NCI-H1092 (cell line): ENCODE measurements at regions not wholly inside any gene's neighbourhood (a gene's known extent, or its start where the extent isn't known, plus 50 kb on each side); places are given as distances from the start of the nearest gene placed in this dataset.

Experiments used
- DNase-seq: peaks from one replicate; lab custom pipeline; 2025; lab: John Stamatoyannopoulos, UW

DNA sequence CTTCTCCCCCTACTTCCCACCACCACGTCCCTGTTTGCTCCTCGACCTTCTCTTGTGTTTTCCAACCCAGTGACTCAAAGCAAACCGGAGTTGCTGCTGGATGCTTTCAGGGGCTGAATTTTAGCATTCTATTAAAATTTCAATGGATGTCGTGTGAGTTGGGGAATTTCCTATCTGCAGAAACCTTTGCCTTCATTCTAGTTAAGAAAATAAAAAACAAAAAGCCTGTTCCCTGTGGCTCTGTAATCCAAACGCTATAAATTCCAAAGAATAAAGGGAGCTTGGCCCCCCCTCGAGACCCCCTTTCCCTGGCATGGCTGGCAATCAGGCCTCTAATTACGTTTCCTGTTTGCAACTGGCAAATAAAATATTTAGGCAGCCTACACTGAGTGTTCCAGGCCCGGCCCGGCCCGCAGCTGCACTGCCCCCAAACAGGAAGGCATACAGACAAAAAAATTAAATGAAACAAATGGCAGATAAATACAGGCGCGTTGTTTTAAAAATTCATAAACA lies 139.4 kb upstream of the PPP1R26 start:
- no peak for DNase-seq

DNA sequence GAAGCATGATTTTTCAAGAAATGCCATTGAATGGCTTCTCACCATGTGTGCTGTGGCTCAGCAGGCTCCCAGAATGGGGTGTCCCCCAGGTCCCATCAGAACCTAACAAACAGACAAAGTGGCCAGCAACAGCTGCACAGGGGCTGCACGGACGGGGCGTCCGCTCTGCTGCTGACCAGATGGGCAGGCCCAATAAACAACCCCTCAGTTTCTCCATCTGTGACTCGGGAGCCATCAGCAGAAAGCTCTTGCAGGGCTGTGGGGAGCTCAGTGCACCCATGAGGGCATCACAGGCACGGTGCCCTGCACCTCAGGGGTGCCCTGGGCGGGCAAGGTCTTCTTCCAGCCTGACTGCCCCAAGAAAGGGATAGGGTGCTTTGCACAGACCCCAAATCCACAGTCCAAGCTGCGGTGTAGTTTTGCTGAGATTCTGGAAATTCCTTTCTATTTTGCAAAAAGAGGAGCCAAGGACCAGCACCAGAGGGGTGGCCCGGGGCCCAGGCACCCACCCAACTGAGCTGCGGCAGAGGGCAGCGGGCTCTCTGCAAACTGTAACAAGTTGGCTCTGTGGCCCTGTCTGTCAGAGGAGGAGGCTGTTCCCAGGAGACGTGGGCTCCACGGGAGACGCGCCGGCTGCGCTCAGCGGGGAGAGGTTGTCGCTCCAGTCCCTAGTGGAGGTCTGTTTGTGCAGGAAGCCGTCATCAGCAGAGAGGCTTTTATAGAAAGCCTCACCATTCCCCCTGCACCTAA lies 138.7 kb upstream of the PPP1R26 start:
- DNase-seq = no peak

DNA sequence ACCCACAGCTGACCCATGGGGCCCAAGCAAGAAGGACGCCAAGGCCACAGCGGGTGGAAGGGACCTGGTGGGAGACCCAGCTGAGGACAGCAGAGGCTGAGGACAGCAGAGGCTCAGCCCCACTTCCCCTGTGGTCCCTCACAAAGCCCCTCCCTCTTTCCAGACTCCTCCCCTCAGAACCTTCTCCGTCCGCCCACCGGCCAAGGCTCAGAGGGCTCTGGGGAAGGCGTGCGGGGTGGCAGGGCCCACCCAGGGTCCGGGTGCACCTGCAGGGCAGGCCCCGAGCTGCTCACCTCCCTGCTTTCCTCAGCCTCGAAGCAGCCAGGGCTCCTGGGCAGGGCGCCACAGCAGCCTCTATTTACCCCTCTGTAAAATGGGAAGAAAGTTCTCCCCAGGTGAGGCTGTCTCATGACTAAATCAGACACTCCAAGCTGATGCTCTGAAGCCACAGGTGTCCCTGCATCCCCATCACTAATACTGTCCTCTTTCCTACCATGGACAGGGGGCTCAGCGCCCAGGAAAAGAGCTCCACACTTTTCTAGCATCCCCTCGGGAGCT lies 137.9 kb upstream of the PPP1R26 start:
- no peak for DNase-seq

DNA sequence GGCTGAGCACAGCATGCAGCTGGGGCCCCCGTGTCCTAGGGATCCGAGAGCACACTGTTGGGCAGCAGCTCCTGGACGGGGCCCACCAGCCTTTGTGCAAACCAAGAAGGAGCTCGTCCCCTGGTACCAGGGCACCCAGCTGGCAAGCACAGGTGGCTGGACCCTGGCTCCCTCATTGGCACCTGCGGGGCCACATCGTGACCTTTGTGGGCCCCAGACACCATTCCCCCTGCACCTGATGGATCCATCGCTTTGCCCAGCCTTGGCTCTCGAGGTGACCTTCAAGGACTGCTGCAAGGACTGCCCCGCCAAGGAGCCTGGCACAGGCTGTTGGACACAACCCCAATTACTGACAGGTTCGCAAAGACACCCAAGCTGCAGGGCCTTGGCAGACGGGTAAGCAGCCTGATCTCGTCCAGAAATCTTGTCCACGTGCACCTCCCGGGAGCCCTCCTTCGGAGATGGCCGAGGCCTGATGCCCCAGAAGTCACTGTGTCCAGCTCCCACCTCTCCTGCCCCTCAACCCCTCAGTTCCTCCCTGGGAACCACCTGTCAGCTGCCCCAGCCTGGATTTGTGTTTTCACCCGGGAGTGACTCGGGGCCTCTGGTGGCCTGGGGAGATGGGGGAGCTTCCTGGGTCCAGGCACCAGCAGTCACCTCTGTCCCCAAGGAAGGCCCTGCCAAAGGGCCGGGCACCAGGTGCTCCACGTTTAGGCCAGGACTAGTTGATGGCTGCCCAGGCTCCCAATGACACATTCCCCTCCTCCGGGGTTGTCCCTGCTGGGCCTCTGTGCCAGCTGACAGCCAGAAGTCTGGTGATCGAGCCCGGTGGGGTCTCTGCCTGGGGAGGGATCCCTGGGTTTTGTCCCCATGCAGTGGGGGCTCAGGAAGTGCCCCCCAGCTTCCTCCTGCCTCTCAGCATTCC lies 137.1 kb upstream of the PPP1R26 start:
- DNase-seq = no peak

DNA sequence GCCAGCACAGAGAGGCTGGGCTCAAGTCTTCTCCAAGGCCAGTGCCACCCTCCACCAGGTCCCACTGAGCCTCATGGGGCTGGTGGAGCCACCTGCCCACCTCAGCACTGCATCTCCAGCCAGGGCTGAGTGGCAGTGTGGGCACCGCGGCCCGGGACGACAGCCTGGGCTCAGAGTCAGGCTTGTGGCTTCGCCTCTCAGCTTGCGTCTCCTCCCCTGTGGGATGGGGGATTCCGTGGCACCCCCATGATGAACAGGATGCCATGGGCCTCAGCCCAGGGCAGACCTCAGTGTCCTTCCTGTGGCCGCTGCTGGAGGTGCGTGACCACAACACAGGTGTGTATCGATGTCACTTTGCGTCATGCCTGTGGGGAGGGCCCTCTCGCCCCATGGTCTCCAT lies 136.4 kb upstream of the PPP1R26 start:
- no peak for DNase-seq

DNA sequence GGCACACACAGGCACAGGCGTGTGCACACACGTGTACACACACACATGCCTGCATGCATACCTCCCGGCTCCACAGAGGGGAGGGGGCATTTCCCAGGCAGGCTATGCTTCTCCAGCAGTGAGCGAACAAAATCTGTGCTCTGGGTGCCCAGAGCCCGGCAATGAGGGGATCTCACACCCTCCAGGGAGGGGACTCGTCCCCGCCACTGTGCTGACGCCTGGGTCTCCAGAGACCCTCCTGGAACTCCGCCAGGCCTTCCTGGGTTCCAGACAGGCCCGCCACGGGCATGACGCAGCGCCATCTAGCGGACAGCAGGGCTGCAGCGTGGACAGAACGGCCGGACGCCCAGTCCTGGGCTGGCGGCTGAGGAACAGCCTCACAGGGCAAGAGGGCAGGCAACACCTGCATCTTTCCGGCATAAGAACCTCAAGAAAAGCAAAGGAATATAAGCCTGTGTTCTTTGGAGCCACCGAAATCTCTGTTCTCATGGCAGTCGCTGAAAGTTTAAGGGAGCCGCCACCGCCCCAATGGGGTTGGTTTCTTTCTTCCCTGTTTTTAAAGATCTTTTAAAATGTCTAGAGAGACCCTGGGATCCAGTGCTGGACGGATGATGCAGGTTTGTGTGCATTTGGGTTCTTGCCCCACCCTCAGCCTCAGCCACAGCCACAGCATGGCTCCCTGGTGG lies 135.6 kb upstream of the PPP1R26 start:
- DNase-seq = peak; percentile 63

DNA sequence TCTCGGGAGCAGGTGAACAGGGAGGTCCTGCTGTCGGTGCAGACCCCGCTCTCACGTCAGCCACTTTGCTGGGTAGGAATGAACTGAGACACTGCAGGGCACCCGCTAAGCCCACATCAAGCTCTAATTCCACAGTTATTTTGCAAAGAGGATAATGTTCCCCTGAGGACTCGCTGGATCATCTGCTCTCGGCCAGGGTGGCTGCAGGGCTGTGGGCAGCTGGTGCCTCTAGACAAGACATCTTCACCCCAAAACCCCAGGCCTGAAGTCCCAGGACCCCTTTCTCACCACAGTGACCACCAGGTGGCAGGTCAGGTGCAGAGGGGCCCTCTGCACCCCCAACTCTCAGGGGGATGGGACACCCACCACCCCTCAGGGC lies 135.1 kb upstream of the PPP1R26 start:
- DNase-seq = no peak

DNA sequence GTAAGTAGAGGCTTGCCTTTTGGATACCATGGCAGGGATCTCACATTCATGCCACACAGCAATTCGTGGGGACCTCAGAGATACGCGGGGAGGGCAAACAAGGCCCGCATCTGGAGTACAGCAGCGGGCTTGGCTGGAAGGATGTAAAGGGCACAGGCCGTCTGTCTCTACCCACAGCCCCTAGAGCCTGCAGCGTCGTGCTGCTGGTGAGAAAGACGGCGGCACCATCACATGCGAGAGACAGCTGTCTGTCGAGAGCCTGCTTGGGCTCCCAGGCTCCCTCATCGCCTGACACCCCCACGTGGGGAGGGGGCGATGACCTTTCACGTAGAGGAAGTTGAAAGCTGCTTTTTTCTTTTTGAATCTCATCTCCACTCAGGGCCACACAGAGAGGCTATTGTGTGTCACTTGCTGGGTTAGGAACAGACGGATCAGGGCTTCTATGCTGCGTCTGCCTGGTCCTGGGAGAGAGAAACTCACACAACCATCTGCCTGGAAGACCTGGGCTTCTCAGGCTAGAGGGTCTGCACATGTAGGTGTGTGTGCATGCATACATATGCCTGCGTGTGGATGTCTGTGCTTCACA lies 134.6 kb upstream of the PPP1R26 start:
- no peak for DNase-seq

DNA sequence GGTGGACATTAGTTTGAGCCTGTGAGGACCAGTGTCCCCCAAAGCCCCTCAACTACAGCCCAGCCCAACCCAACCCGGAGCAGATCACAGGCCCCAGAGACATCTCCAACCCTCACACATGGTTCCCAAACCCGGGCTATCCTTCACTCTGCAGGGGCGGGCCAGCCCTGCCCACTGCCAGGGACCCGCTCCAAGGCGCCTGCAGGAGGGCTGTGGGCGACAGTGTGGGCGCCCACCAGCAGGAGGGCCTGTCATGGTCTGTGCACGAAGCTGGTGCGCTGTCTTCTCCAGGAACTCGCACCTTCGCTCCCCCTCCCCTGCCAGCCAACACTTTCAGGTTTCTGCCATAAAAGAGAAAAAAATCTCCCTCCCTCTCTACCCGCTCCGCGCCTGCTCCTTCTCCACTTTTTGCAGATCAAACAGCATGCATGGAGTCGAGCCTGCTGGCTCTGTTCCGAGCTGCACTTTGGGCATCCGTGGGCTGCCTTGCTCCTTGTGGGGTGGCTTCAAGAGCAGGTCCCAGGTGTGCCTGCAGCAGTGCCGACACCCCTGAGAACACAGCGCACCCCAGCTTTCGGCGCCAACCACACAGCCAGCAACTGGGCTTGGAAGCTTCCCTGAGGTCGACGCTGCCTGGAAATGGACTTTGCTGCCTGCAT lies 133.7 kb upstream of the PPP1R26 start:
- DNase-seq = no peak

DNA sequence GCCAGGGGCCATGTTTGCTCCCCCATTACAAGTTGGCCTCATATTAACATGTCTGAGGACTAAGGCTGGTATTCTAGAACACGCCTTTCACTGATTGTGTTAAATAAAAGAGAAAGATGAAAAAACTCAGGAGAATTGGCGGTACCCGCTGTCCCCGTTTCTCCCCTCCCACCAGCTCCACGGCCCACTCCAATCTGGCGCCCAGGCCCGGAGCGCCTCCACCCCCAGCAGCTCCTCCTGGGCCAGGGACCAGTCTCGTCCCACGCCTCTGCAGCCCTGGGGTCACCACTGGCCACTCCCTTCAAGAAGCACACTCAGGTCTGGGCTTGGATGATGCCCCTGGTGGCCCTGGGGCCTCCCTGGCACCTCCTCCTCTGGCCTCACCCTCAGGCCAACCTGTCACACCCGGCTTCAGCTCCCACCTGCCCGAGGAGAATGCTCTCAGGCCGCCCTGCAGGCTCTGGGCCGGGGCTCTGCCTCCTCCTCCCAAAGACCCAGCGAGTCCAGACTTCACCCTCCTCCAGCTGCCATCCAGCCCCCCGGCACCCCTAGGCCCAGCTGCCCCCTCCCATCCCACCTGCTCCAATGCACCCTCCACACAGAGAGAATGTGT lies 133.0 kb upstream of the PPP1R26 start:
- DNase-seq = no peak

DNA sequence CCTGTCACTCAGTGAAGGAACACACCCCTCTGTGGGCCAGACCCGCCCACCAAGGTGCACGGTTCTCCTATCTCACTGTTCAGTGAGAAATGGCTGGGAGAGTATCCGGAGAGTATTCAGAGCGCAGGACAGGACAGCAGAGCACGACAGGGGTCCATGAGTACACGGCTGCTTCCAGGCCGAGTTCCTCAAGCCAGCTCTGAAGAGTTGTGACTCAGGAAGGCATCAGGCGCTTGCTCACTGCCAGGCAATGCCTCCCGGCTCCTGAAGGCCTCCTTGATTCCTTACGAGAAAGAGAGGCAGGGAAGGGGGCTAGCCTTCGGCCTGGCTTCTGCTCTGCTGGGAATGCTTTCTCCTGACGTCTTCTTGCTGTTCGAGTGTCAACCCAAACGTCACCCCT lies 132.1 kb upstream of the PPP1R26 start:
- DNase-seq = no peak

DNA sequence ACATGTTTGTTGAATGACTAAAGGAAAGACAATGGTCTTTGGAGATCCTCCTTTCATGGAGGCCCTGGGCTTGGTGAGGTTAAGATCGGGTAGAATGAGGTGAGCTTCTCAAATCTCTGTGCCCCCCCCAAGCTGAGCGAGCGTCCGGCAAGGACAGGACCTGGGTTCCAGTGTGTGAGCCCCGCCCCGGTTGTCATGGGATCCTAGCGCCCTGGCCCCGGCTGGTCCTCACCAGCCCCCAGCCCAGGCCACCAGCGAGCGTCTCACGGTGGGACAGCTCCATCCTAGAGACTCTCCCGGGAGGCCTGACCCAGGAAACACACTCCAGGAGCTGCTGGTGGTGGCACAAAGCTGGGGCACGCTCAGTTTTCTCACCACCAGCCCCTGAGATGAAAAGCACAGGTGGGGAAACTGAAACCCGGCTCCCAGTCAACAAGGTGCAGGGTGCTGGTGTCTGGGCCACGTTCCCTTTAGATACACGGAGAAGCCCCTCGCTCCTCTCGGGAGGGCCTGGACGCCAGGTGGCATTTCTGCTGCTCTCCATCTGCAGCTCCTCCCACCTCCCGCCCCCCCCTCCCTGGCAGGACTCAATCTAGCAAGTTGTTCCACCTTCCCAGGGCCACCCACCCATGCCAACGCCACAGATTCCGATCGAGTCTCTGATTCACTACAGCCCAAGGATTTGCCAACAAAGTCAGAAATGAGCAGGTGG lies 131.3 kb upstream of the PPP1R26 start:
- DNase-seq = no peak

DNA sequence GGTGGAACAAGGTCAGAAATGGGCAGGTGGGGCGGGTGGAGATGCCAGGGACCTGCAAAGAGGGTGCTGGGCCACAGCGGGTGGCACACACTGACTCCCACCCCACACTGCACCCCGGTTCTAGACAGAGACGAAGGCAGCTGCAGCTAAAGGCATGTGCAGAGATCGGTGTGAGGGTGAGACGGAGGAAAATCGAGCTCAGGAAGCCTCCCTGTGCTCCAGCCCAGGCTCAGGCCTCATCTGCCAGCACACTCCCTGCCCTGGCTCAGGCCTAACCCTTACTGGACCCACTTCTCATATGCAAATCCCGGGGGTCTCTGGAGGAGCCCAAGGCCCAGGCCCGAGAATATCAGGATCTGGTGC lies 130.8 kb upstream of the PPP1R26 start:
- no peak for DNase-seq

DNA sequence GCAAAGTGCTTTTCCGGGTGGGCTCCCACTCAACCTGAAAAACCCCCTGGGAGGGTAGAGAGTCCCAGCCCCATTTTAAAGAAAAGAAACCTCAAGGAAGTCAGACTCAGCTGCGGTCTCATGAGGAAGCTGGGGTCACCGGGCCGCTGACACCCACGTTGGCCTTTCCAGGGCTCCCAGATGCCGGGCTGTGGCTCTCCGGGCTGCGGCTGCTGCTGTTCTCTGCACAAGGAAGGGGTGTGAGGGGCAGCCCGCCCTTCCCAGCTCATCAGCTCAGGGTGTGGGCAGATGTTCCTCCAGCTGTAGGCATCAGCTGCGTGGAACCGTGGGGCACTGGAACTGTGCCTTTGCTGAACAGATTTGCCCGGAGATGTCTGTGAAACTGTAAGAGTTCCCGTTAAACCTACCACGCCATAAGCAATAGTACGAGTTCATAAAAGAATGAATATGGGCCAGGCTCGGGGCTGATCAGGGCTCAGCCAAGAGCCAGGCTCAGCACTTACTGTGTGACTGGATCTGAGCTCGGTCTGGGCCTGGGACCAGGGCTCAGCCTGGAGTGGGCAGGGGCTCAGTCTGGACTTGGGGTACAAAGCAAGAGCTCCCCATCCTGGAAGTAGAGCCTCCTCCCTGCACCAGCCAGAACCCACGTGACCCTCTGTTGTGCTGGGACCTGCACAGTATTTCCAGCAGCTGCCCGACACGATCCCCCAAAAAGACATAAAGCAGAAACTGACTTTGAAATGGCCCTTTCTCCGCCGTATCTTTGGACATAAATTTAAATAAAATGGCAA lies 130.2 kb upstream of the PPP1R26 start:
- DNase-seq = no peak

DNA sequence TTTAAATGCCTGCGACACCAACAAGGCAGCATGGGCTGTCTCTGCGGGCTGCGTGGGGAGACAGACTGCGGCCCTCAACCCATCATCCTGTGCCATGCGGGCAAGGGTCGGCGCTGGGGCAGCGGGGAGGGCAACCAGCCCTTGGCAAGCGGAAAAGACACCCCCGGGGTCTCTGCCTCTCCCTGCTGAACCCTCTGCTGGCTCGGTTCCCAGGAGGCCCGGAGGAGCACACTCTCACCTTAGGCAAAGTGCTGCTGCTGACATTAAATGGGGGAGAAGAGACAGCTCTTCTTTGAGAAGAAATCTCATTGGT lies 129.6 kb upstream of the PPP1R26 start:
- peak; percentile 40 for DNase-seq

DNA sequence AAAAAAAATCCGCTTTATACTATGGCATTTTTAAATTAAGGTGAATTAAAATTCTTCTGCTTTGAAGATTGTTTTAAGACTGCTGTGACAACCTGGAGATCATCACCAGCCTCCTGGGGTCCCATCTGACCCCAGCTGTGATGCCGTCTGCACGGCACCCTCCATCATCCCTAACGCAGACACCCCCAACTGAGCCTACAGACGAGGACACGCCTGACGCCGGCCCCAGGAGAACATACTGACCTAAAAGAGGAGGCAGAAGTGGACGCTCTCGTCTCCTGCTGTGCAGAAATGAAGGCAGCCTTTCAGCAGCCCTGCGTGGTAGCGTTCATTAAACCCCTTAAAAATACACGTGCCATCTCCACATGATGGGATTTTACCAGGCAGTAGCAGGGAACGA lies 125.6 kb upstream of the PPP1R26 start:
- no peak for DNase-seq

DNA sequence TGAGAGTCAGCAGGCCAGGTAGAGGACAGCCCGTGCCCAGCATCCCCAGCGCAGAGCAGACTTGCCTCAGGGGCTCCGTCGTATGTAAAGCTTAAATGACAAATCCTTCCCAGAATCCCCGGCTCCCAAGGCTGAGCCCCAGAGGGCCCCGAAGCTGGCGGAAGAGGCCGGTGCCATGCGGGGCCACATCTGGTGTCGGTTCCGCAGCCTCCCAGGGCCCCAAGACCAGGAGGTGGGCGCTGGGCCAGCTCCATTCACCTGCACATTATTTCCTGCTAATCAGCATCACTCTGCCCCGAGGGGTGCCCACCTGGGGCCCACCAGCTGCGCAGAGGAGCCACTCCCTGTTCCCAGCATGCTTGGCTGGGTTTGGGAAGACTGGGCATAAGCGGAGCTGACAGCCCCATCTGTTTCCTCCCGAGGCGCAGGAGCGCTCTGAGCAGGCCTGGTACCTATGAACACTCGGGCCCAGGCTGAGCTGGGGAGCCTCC lies 124.0 kb upstream of the PPP1R26 start:
- DNase-seq = no peak

DNA sequence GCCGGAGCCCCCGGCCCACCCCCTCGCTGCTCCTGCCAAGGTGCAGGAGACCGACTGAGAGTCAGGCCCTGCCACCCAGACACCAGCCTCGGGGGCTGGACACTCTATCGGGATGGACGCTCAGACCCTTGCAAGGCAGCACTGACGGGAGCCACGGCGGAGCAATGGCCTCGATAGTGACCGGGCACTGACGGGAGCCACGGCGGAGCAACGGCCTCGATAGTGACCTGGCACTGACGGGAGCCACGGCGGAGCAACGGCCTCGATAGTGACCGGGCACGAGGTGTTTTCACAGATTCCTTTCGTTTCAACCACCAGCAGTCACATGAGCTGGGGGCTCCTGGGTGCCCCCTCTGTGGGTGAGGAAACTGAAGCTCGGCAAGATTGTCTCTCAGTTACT lies 123.6 kb upstream of the PPP1R26 start:
- DNase-seq = no peak

DNA sequence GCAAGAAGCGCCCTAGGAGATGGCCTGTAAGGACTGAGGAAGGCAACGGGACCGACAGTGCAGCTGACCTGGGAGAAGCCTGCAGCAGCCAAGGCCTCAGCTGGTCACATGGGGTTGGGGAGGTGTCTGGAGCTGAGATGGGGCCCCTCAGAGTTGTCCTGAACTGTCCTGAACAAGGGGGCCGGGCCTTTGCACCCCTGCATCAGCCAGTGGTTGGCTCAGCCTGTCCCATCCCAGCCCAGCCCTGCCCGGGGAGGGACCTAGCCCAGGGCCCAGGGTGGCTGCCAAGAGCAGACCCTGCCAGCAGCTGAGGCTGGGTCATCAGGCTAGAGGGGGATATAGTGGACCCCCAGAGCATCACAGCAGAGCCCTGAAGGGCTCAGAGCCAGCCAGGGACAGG lies 122.8 kb upstream of the PPP1R26 start:
- DNase-seq = no peak
